ENCODE measurements at regions not wholly inside any gene's neighbourhood (a gene's known extent, or its start where the extent isn't known, plus 50 kb on each side); places are given as distances from the start of the nearest gene placed in this dataset.

GRCh38 chr12:69024907-69025306 is 91.9 kb upstream of the CPM start:
- Histone ChIP-seq H3K9me3 (ENCODE audit: low read length) (no peaks in the 10 kb centered on the region), H3K4me2 (ENCODE audit: low read length) (no peak overlapping the region), H3F3A (ENCODE audit: insufficient read depth, low read length, poor library complexity, severe bottlenecking) (no peaks in the 10 kb centered on the region), H3K27ac (ENCODE audit: low read length) (no peak overlapping the region), H3K4me3 (ENCODE audit: low read length) (no peak overlapping the region), H3K9me2 (ENCODE audit: insufficient read depth, low read length) (no peaks in the 10 kb centered on the region), H3K36me3 (ENCODE audit: insufficient read depth, low read length) (no peaks in the 10 kb centered on the region), H3K79me2 (replicated peaks; ENCODE audit: insufficient read depth, low read length) (no peaks in the 10 kb centered on the region), H3K9ac (ENCODE audit: low read length) (no peak overlapping the region), H4K20me1 (ENCODE audit: insufficient read depth) (no peaks in the 10 kb centered on the region), H3K27me3 (ENCODE audit: insufficient read depth, low read depth, low read length) (no peaks in the 10 kb centered on the region), H2AFZ (ENCODE audit: low read depth, low read length) (no peak overlapping the region)
- TF ChIP-seq POLR2AphosphoS5 (IDR thresholded peaks at IDR 0.05), result no peak
- TF ChIP-seq TAF1 (IDR thresholded peaks at IDR 0.05; ENCODE audit: low read depth), result no peak
- no peak for TF ChIP-seq MXI1 (conservative IDR thresholded peaks at IDR 0.05; ENCODE audit: poor library complexity, severe bottlenecking)
- TF ChIP-seq EZH2 (IDR thresholded peaks at IDR 0.05; ENCODE audit: borderline replicate concordance, insufficient read depth, low read length, poor library complexity, severe bottlenecking), result no peak
- TF ChIP-seq RAD21 (conservative IDR thresholded peaks at IDR 0.05), result no peak
- TF ChIP-seq SMC3 (conservative IDR thresholded peaks at IDR 0.05; ENCODE audit: poor library complexity), result no peak
- TF ChIP-seq CTCF (IDR thresholded peaks at IDR 0.05; ENCODE audit: poor library complexity, severe bottlenecking), result no peak
- no peak for TF ChIP-seq REST (IDR thresholded peaks at IDR 0.05; ENCODE audit: borderline replicate concordance)
- TF ChIP-seq EP300 (conservative IDR thresholded peaks at IDR 0.05; ENCODE audit: poor library complexity, severe bottlenecking), result no peak

GRCh38 chr12:69026336-69026735 is 93.4 kb upstream of the CPM start:
- H4K20me1 ChIP-seq (ENCODE audit: insufficient read depth), result no peaks in the 10 kb centered on the region
- TF ChIP-seq SMC3 (conservative IDR thresholded peaks at IDR 0.05; ENCODE audit: poor library complexity) (no peak), RAD21 (conservative IDR thresholded peaks at IDR 0.05) (no peak), EZH2 (IDR thresholded peaks at IDR 0.05; ENCODE audit: borderline replicate concordance, insufficient read depth, low read length, poor library complexity, severe bottlenecking) (no peak), CTCF (IDR thresholded peaks at IDR 0.05; ENCODE audit: poor library complexity, severe bottlenecking) (no peak), EP300 (conservative IDR thresholded peaks at IDR 0.05; ENCODE audit: poor library complexity, severe bottlenecking) (no peak), REST (IDR thresholded peaks at IDR 0.05; ENCODE audit: borderline replicate concordance) (no peak), MXI1 (conservative IDR thresholded peaks at IDR 0.05; ENCODE audit: poor library complexity, severe bottlenecking) (no peak)

More at GRCh38 chr12:69026336-69026735, 93.4 kb upstream of the CPM start:
- H3K79me2 ChIP-seq (replicated peaks; ENCODE audit: insufficient read depth, low read length), result no peaks in the 10 kb centered on the region
- no peaks in the 10 kb centered on the region for H3K9me2 ChIP-seq (ENCODE audit: insufficient read depth, low read length)
- no peaks in the 10 kb centered on the region for H3K27me3 ChIP-seq (ENCODE audit: insufficient read depth, low read depth, low read length)
- no peak overlapping the region for H3K4me3 ChIP-seq (ENCODE audit: low read length)
- no peak overlapping the region for H3K9ac ChIP-seq (ENCODE audit: low read length)
- no peaks in the 10 kb centered on the region for H3K36me3 ChIP-seq (ENCODE audit: insufficient read depth, low read length)
- no peak overlapping the region for H3K4me2 ChIP-seq (ENCODE audit: low read length)
- no peaks in the 10 kb centered on the region for H3K9me3 ChIP-seq (ENCODE audit: low read length)
- no peak overlapping the region for H3K27ac ChIP-seq (ENCODE audit: low read length)
- H2AFZ ChIP-seq (ENCODE audit: low read depth, low read length), result no peak overlapping the region
- no peaks in the 10 kb centered on the region for H3F3A ChIP-seq (ENCODE audit: insufficient read depth, low read length, poor library complexity, severe bottlenecking)

All from neural cell (in vitro differentiated cells).